Neural progenitor cell (in vitro differentiated cells): ENCODE measurements at regions not wholly inside any gene's neighbourhood (a gene's known extent, or its start where the extent isn't known, plus 50 kb on each side); places are given as distances from the start of the nearest gene placed in this dataset.

Experiments used
- CTCF ChIP-seq: fragments of 200-600 bp; sonication (generic); IDR thresholded peaks from 2 replicates; pipeline ENCODE4 v1.5.1; 2017; ENCODE audit warnings: antibody characterized with exemption, mild to moderate bottlenecking
- EZH2 ChIP-seq: fragments of 200-600 bp; sonication (generic); IDR thresholded peaks from 2 replicates; pipeline ENCODE4 v1.6.1; 2017; ENCODE audit warnings: antibody characterized with exemption, mild to moderate bottlenecking, moderate library complexity
- EZH2phosphoT487 ChIP-seq: fragments of 200-600 bp; sonication (generic); IDR thresholded peaks from 2 replicates; pipeline ENCODE4 v1.6.1; 2017; ENCODE audit warnings: antibody characterized with exemption

GRCh38 chr7:25788371-25788770 lies 363.6 kb upstream of the NFE2L3 start:
- TF ChIP-seq CTCF (no peak), EZH2phosphoT487 (no peak), EZH2 (no peak)
